ENCODE measurements at regions not wholly inside any gene's neighbourhood (a gene's known extent, or its start where the extent isn't known, plus 50 kb on each side); places are given as distances from the start of the nearest gene placed in this dataset.

GRCh38 chr14:101357038-101357437 is 204.3 kb upstream of the DIO3 start:
- H3K27ac ChIP-seq (ENCODE audit: low read depth, low read length, poor library complexity, severe bottlenecking): no peak overlapping the region
- intact Hi-C loops (cut with micrococcal nuclease; ENCODE audit: unreplicated experiment): no loop called here
- no peaks in the 10 kb centered on the region for H3K36me3 ChIP-seq (ENCODE audit: insufficient read depth, low read length, poor library complexity, severe bottlenecking)
- no peak overlapping the region for H3K4me3 ChIP-seq (ENCODE audit: low read depth, low read length, poor library complexity, severe bottlenecking)
- TF ChIP-seq CTCF (conservative IDR thresholded peaks at IDR 0.05; ENCODE audit: low read depth, low read length): no peak
- TF ChIP-seq EZH2 (IDR thresholded peaks at IDR 0.05; ENCODE audit: borderline replicate concordance, low read depth, low read length, poor library complexity, severe bottlenecking): no peak
- ChIA-PET CTCF (no interaction called here), POLR2A (ENCODE audit: low non-redundant PET) (no interaction called here)
- H3K27me3 ChIP-seq (replicated peaks; ENCODE audit: insufficient read depth, low read depth, low read length, poor library complexity): no peaks in the 10 kb centered on the region
- DNase-seq (ENCODE audit: low spot score): no peak
- H3K4me1 ChIP-seq (ENCODE audit: insufficient read depth, low read length, poor library complexity, severe bottlenecking): no peaks in the 10 kb centered on the region
- no peaks in the 10 kb centered on the region for H3K9me3 ChIP-seq (ENCODE audit: low read depth, low read length, poor library complexity, severe bottlenecking)
- BruUV-seq (replicated peaks): no TSS peak

GRCh38 chr14:101357559-101358319 is 203.6 kb upstream of the DIO3 start:
- Histone ChIP-seq H3K27me3 (replicated peaks; ENCODE audit: insufficient read depth, low read depth, low read length, poor library complexity) (no peaks in the 10 kb centered on the region), H3K4me3 (ENCODE audit: low read depth, low read length, poor library complexity, severe bottlenecking) (no peak overlapping the region), H3K4me1 (ENCODE audit: insufficient read depth, low read length, poor library complexity, severe bottlenecking) (no peaks in the 10 kb centered on the region), H3K36me3 (ENCODE audit: insufficient read depth, low read length, poor library complexity, severe bottlenecking) (no peaks in the 10 kb centered on the region), H3K9me3 (ENCODE audit: low read depth, low read length, poor library complexity, severe bottlenecking) (no peaks in the 10 kb centered on the region), H3K27ac (ENCODE audit: low read depth, low read length, poor library complexity, severe bottlenecking) (no peak overlapping the region)
- ChIA-PET POLR2A (ENCODE audit: low non-redundant PET) (no interaction called here), CTCF (no interaction called here)
- intact Hi-C loops (cut with micrococcal nuclease; ENCODE audit: unreplicated experiment): no loop called here
- no TSS peak for BruUV-seq (replicated peaks)
- no peak for DNase-seq (ENCODE audit: low spot score)
- TF ChIP-seq CTCF (conservative IDR thresholded peaks at IDR 0.05; ENCODE audit: low read depth, low read length): no peak
- no peak for TF ChIP-seq EZH2 (IDR thresholded peaks at IDR 0.05; ENCODE audit: borderline replicate concordance, low read depth, low read length, poor library complexity, severe bottlenecking)

GRCh38 chr14:101358320-101359125 is 202.8 kb upstream of the DIO3 start:
- CTCF ChIA-PET: no interaction called here
- Histone ChIP-seq H3K27me3 (replicated peaks; ENCODE audit: insufficient read depth, low read depth, low read length, poor library complexity) (no peaks in the 10 kb centered on the region), H3K4me3 (ENCODE audit: low read depth, low read length, poor library complexity, severe bottlenecking) (no peak overlapping the region), H3K9me3 (ENCODE audit: low read depth, low read length, poor library complexity, severe bottlenecking) (no peaks in the 10 kb centered on the region), H3K4me1 (ENCODE audit: insufficient read depth, low read length, poor library complexity, severe bottlenecking) (no peaks in the 10 kb centered on the region), H3K36me3 (ENCODE audit: insufficient read depth, low read length, poor library complexity, severe bottlenecking) (no peaks in the 10 kb centered on the region), H3K27ac (ENCODE audit: low read depth, low read length, poor library complexity, severe bottlenecking) (no peak overlapping the region)
- intact Hi-C loops (cut with micrococcal nuclease; ENCODE audit: unreplicated experiment): no loop called here
- BruUV-seq (replicated peaks): no TSS peak
- DNase-seq (ENCODE audit: low spot score): no peak
- TF ChIP-seq CTCF (conservative IDR thresholded peaks at IDR 0.05; ENCODE audit: low read depth, low read length) (no peak), EZH2 (IDR thresholded peaks at IDR 0.05; ENCODE audit: borderline replicate concordance, low read depth, low read length, poor library complexity, severe bottlenecking) (no peak)
- POLR2A ChIA-PET (ENCODE audit: low non-redundant PET): no interaction called here

All from A673 (cell line).